ENCODE measurements at regions not wholly inside any gene's neighbourhood (a gene's known extent, or its start where the extent isn't known, plus 50 kb on each side); places are given as distances from the start of the nearest gene placed in this dataset.

DNA sequence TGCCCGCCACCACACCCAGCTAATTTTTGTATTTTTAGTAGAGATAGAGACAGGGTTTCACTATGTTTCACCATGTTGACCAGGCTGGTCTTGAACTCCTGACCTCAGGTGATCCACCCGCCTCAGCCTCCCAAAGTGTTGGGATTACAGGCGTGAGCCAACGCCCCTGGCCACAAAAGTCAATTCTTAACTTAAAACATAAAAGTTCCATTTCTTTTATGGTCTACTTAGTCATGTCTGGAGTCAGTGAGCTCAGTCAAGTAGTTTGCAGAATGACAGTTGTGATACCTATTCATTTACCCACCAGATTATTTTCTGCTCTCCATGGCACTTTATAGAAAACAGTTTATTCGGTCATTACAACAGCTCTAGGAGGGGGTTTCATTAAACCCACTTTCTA lies 103.1 kb upstream of the ESR1 start:
- H3K27ac ChIP-seq: no peak overlapping the region
- DNase-seq (ENCODE audit: low spot score): no peak

DNA sequence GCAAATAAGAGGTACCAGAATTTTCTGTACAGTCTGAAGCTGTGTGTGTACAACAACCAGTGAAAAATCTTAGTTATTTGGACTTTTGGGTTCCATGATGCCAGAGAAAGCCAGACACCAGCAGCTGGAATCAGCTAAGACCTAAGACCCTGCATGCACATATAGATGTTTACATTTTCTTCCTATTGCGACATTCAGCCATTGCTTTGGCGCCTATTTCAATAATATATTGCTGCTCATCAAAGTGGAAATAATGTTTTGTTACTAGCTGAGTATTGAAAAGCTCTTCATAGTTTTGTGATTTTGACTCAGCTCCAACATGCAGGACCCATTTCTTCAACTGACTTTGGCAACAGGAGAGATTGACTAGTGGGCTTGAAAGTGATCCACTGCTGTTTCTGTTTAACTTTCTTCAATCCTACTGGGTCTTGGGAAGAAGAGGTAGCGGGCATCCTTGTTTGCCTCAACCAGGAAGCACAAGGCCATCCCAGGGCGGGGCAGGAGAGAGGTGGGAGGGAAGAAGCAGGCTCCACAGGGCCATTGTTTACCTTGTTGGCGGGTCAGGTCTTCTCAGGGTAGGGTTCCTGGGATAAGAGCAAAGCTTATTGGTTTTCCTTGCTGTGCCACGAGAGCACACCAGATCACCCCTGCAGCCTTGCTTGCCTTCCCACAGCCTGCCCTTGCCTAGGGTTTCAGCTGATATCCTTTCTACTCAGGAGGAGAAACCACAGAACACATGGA lies 101.3 kb upstream of the ESR1 start:
- Histone ChIP-seq H3K9me3 (no peaks in the 10 kb centered on the region), H3K27ac (no peak overlapping the region), H3K4me3 (no peak overlapping the region), H3K36me3 (no peaks in the 10 kb centered on the region), H3K27me3 (no peaks in the 10 kb centered on the region), H3K4me1 (no peaks in the 10 kb centered on the region)
- DNase-seq (ENCODE audit: low spot score): no peak
- TF ChIP-seq, protein P1, sequence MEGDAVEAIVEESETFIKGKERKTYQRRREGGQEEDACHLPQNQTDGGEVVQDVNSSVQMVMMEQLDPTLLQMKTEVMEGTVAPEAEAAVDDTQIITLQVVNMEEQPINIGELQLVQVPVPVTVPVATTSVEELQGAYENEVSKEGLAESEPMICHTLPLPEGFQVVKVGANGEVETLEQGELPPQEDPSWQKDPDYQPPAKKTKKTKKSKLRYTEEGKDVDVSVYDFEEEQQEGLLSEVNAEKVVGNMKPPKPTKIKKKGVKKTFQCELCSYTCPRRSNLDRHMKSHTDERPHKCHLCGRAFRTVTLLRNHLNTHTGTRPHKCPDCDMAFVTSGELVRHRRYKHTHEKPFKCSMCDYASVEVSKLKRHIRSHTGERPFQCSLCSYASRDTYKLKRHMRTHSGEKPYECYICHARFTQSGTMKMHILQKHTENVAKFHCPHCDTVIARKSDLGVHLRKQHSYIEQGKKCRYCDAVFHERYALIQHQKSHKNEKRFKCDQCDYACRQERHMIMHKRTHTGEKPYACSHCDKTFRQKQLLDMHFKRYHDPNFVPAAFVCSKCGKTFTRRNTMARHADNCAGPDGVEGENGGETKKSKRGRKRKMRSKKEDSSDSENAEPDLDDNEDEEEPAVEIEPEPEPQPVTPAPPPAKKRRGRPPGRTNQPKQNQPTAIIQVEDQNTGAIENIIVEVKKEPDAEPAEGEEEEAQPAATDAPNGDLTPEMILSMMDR (IDR thresholded peaks at IDR 0.05): no peak

More for the DNA sequence above, 103.1 kb upstream of the ESR1 start:
- H3K27me3 ChIP-seq: no peaks in the 10 kb centered on the region
- TF ChIP-seq, protein P1 (IDR thresholded peaks at IDR 0.05): no peak
- peaks cover 0 to 6% of the 10 kb centered on the region in 2 donors for H3K4me1 ChIP-seq
- no peaks in the 10 kb centered on the region for H3K36me3 ChIP-seq
- no peaks in the 10 kb centered on the region for H3K9me3 ChIP-seq
- H3K4me3 ChIP-seq: no peak overlapping the region

DNA sequence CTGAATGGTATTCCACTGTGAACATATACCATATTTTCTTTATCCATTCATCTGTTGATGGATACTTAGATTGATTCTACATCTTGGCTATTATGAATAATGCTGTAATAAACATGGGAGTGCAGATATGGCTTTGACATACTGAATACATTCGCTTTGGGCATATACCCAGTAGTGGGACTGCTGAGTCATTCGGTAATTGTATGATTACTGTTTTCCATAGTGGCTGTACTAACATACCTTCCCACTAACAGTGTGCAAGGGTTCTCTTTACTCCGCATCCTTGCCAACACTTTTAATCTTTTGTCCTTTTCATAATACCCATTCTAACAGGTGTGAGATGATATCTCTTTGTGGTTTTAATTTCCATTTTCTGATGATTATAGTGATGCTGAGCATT lies 98.2 kb upstream of the ESR1 start:
- H3K9me3 ChIP-seq: peaks cover 0 to 3% of the 10 kb centered on the region in 2 donors
- no peaks in the 10 kb centered on the region for H3K4me1 ChIP-seq
- no peak for DNase-seq (ENCODE audit: low spot score)
- H3K36me3 ChIP-seq: no peaks in the 10 kb centered on the region
- no peak overlapping the region for H3K4me3 ChIP-seq
- TF ChIP-seq, protein P1 (IDR thresholded peaks at IDR 0.05): no peak
- no peak overlapping the region for H3K27ac ChIP-seq
- H3K27me3 ChIP-seq: no peaks in the 10 kb centered on the region

DNA sequence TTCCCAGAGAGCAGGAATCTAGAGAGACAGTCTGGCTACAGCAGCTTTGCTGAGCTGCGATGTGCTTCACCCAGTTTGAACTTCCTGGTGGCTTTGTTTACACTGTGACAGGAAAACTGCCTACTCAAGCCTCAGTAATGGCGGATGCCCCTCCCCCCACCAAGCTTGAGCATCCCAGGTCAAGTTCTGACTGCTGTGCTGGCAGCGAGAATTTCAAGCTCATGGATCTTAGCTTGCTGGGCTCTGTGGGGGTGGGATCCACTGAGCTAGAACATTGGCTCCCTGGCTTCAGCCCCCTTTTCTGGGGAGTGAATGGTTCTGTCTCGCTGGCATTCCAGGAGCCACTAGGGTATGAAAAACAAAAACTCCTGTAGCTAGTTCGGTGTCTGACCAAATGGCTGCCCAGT lies 91.0 kb upstream of the ESR1 start:
- TF ChIP-seq, protein P1 (IDR thresholded peaks at IDR 0.05): no peak
- Histone ChIP-seq H3K27ac (no peak overlapping the region), H3K4me1 (no peaks in the 10 kb centered on the region), H3K4me3 (no peak overlapping the region), H3K27me3 (no peaks in the 10 kb centered on the region), H3K9me3 (peaks cover 0 to 3% of the 10 kb centered on the region in 2 donors), H3K36me3 (no peaks in the 10 kb centered on the region)
- DNase-seq (ENCODE audit: low spot score): no peak

DNA sequence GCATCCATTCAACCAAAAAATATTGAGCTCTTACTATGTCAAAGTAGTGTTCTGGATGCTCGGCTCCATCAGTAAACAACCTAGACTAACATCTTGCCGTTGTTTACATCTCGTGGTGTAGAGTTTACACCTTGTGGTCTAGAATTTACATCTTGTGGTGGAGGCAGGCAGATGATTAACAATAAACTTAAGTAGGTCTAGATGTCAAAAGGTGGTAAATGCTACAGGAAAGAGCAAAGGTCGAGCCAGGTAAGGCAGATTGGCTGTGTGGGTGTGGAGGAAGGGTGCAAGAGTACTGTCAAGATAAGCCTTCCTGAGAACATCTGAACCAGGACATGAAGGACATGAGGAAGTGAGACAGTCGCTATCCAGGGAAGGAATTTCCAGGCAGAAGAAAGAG lies 88.4 kb upstream of the ESR1 start:
- H3K27me3 ChIP-seq: no peaks in the 10 kb centered on the region
- TF ChIP-seq, protein P1 (IDR thresholded peaks at IDR 0.05): no peak
- no peak overlapping the region for H3K4me3 ChIP-seq
- DNase-seq (ENCODE audit: low spot score): no peak
- no peaks in the 10 kb centered on the region for H3K9me3 ChIP-seq
- H3K4me1 ChIP-seq: no peaks in the 10 kb centered on the region
- H3K36me3 ChIP-seq: no peaks in the 10 kb centered on the region
- H3K27ac ChIP-seq: no peak overlapping the region

DNA sequence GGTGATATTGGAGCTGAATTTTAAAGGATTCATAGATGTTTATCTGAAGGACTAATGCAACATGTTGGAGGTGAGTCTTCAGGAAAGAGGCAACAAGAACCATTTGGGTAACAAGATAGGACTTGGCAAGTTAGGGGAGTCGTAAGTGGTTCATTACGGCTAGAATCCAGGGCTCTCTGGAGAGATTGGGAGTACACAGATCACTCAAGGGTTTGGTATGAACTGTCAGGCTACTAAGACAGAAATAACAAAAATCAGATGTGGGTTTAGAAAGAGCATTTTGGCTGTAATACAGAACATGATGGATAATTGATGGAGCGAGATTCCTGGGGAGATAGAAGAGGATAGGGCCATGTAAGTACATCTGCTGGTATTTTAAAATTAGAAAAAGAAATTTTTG lies 86.3 kb upstream of the ESR1 start:
- H3K4me3 ChIP-seq: no peak overlapping the region
- TF ChIP-seq, protein P1 (IDR thresholded peaks at IDR 0.05): no peak
- no peaks in the 10 kb centered on the region for H3K36me3 ChIP-seq
- no peak overlapping the region for H3K27ac ChIP-seq
- no peak for DNase-seq (ENCODE audit: low spot score)
- no peaks in the 10 kb centered on the region for H3K4me1 ChIP-seq
- no peaks in the 10 kb centered on the region for H3K27me3 ChIP-seq
- no peaks in the 10 kb centered on the region for H3K9me3 ChIP-seq
